PC-3 (cell line): ENCODE measurements at regions not wholly inside any gene's neighbourhood (a gene's known extent, or its start where the extent isn't known, plus 50 kb on each side); places are given as distances from the start of the nearest gene placed in this dataset.

Source experiments
- ATAC-seq: fragments of 200-7000 bp; cut with Tn5 transposase; 2 replicates; pipeline ENCODE4 v1.9.1; 2020; ENCODE audit warnings: mild to moderate bottlenecking, moderate library complexity
- BruUV-seq: library from RNA; stranded (reverse); fragments of 400-500 nt; replicated peaks from 2 replicates; lab custom pipeline; 2021; lab: Mats Ljungman, UMichigan
- CTCF ChIA-PET: fragments of 300-600 bp; sonication (Branson Sonifier 250); formaldehyde crosslinking; loops from one replicate; lab custom pipeline; 2022; ENCODE audit warnings: antibody characterized with exemption; lab: Charles Lee
- POLR2A ChIA-PET: fragments of 300-600 bp; sonication (Branson Sonifier 250); formaldehyde crosslinking; loops from one replicate; lab custom pipeline; 2022; ENCODE audit warnings: antibody characterized with exemption; ENCODE audit not compliant: unreplicated experiment; lab: Charles Lee
- DNase-seq: peaks from one replicate; pipeline ENCODE4 v3.0.0-alpha.2; 2015
- H2AFZ ChIP-seq: fragments of 300-600 bp; sonication (generic); 2 replicates; pipeline ENCODE4 v1.6.0; 2016; ENCODE audit warnings: antibody characterized with exemption, low read length
- H3F3A ChIP-seq: fragments of 300-600 bp; sonication (generic); one replicate; pipeline ENCODE4 v1.6.0; 2017; ENCODE audit warnings: antibody characterized with exemption, low read length, control low read depth, mild to moderate bottlenecking; ENCODE audit not compliant: unreplicated experiment
- H3K27ac ChIP-seq: fragments of 300-600 bp; sonication (generic); 2 replicates; pipeline ENCODE4 v1.5.1; 2016; ENCODE audit warnings: mild to moderate bottlenecking, low read length
- H3K27me3 ChIP-seq: fragments of 300-600 bp; sonication (generic); 2 replicates; pipeline ENCODE4 v1.6.1; 2016; ENCODE audit warnings: low read length, mixed read lengths
- H3K36me3 ChIP-seq: fragments of 300-600 bp; sonication (generic); 2 replicates; pipeline ENCODE4 v1.6.1; 2016; ENCODE audit warnings: low read depth, mixed run types, low read length, mixed read lengths
- H3K4me1 ChIP-seq: fragments of 300-600 bp; sonication (generic); 2 replicates; pipeline ENCODE4 v1.5.1; 2016; ENCODE audit warnings: low read length; ENCODE audit not compliant: insufficient read depth
- H3K4me2 ChIP-seq: fragments of 300-600 bp; sonication (generic); 2 replicates; pipeline ENCODE4 v1.6.0; 2016; ENCODE audit warnings: low read length
- H3K4me3 ChIP-seq: fragments of 300-600 bp; sonication (generic); 2 replicates; pipeline ENCODE4 v1.5.1; 2016; ENCODE audit warnings: mild to moderate bottlenecking, low read length, mixed read lengths
- H3K79me2 ChIP-seq: fragments of 300-600 bp; sonication (generic); 2 replicates; pipeline ENCODE4 v1.6.1; 2017; ENCODE audit warnings: low read length, mixed read lengths
- H3K9ac ChIP-seq: fragments of 300-600 bp; sonication (generic); 2 replicates; pipeline ENCODE4 v1.6.0; 2016; ENCODE audit warnings: mild to moderate bottlenecking, low read length
- H3K9me2 ChIP-seq: fragments of 300-600 bp; sonication (generic); replicated peaks from 2 replicates; pipeline ENCODE4 v1.6.1; 2016; ENCODE audit warnings: mixed run types, low read length, mixed read lengths
- H3K9me3 ChIP-seq: fragments of 300-600 bp; sonication (generic); 2 replicates; pipeline ENCODE4 v1.6.1; 2016; ENCODE audit warnings: low read length, mixed read lengths
- H4K20me1 ChIP-seq: fragments of 300-600 bp; sonication (generic); 2 replicates; pipeline ENCODE4 v1.6.1; 2016; ENCODE audit warnings: low read length, mixed read lengths
- EZH2 ChIP-seq: fragments of 300-600 bp; sonication (generic); IDR thresholded peaks from one replicate; pipeline ENCODE4 v1.6.1; 2017; ENCODE audit warnings: antibody characterized with exemption, mild to moderate bottlenecking, low read length; ENCODE audit not compliant: unreplicated experiment
- EZH2phosphoT487 ChIP-seq: fragments of 300-600 bp; sonication (generic); IDR thresholded peaks from 2 replicates; pipeline ENCODE4 v1.6.1; 2018; ENCODE audit warnings: mild to moderate bottlenecking, antibody characterized with exemption, low read length, borderline replicate concordance
- intact Hi-C: fragments of 100-400 bp; cut with micrococcal nuclease; formaldehyde crosslinking; loops from 2 replicates; pipeline ENCODE4 v1.9.0; 2023
- TF ChIP-seq, protein P1 (sequence below): fragments of 300-600 bp; sonication (generic); conservative IDR thresholded peaks from 2 replicates; pipeline ENCODE4 v1.5.1; 2017; ENCODE audit warnings: antibody characterized with exemption, low read depth, mild to moderate bottlenecking, low read length

DNA sequence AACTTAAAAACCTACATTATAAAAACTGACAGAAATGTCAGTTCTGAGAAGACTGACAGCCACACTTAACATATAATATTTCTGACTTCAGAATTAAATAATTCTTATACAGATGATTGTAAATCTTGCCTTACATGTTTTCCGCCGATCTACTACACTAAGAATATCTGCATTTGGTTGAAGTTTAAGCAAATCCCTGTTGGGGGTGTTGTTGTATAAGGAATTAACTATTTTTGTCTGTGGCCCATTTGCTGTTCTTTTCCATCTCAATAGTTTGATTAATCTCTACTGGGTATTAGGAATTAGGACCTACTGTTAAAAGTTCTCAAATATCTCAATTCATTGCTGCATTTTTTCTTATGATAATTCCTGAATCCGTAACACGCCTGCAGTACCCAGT is 838.3 kb upstream of the ROBO1 start:
- POLR2A ChIA-PET = no interaction called here
- no peaks in the 10 kb centered on the region for H3F3A ChIP-seq
- no peak for DNase-seq
- no peak overlapping the region for H3K9ac ChIP-seq
- ATAC-seq = no peak
- H3K4me3 ChIP-seq = no peak overlapping the region
- TF ChIP-seq, protein P1, sequence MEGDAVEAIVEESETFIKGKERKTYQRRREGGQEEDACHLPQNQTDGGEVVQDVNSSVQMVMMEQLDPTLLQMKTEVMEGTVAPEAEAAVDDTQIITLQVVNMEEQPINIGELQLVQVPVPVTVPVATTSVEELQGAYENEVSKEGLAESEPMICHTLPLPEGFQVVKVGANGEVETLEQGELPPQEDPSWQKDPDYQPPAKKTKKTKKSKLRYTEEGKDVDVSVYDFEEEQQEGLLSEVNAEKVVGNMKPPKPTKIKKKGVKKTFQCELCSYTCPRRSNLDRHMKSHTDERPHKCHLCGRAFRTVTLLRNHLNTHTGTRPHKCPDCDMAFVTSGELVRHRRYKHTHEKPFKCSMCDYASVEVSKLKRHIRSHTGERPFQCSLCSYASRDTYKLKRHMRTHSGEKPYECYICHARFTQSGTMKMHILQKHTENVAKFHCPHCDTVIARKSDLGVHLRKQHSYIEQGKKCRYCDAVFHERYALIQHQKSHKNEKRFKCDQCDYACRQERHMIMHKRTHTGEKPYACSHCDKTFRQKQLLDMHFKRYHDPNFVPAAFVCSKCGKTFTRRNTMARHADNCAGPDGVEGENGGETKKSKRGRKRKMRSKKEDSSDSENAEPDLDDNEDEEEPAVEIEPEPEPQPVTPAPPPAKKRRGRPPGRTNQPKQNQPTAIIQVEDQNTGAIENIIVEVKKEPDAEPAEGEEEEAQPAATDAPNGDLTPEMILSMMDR = peak; percentile 27; the same call in 1 of the 2 replicates
- TF ChIP-seq EZH2phosphoT487 = no peak
- intact Hi-C loops = no loop called here
- H3K4me1 ChIP-seq = no peaks in the 10 kb centered on the region
- no TSS peak for BruUV-seq
- H2AFZ ChIP-seq = no peak overlapping the region
- no peaks in the 10 kb centered on the region for H3K9me2 ChIP-seq
- no peak overlapping the region for H3K27ac ChIP-seq
- H3K27me3 ChIP-seq = no peaks in the 10 kb centered on the region
- CTCF ChIA-PET = no interaction called here
- no peak overlapping the region for H3K4me2 ChIP-seq
- no peaks in the 10 kb centered on the region for H3K79me2 ChIP-seq
- H4K20me1 ChIP-seq = no peaks in the 10 kb centered on the region
- no peaks in the 10 kb centered on the region for H3K9me3 ChIP-seq
- H3K36me3 ChIP-seq = no peaks in the 10 kb centered on the region

DNA sequence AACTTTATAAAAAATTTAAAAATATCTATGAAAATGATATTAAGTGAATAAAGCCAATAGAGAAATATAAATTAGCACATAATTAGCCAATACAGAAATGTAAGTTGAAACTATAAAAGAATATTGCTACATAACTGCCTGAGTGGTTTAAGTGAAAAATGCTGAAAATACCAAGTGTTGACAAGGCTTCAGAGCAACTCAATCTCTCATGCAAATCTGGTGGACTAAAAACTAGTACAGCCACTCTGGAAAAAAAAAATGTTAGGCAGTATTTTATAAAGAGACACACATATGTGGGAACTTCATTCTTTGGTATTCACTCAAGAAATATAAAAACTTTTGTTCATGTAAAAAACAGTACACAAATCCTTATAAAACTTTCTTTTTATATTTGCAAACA is 833.7 kb upstream of the ROBO1 start:
- TF ChIP-seq, protein P1 = no peak
- TF ChIP-seq EZH2 (no peak), EZH2phosphoT487 (no peak)
- intact Hi-C loops = no loop called here
- CTCF ChIA-PET = no interaction called here

DNA sequence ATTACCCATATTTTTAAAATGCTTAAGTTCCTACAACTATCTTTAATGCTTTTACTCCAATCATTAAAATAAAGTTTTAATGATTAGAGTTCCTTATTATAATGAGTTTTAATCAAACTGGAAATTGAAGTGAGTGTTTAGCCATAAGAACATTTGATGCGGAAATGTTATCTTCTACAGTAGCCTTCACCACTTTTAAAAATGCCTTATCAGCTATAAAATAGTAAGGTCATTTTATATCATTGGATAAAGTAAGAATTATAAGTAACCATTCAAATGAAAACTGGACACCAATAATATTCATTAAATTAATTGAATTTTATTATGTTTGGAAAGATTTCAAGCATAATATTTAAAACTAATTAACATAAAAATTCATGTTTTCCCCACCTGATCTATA is 825.0 kb upstream of the ROBO1 start:
- no peaks in the 10 kb centered on the region for H3F3A ChIP-seq
- 0 out of 2 replicates have a peak, but pooled peaks cover 3% of the 10 kb centered on the region for H3K9me3 ChIP-seq
- TF ChIP-seq EZH2phosphoT487 (no peak), EZH2 (no peak)
- TF ChIP-seq, protein P1 = no peak
- DNase-seq (no peak), ATAC-seq (no peak)
- no TSS peak for BruUV-seq
- H3K27ac ChIP-seq = no peak overlapping the region
- no peaks in the 10 kb centered on the region for H4K20me1 ChIP-seq
- H3K27me3 ChIP-seq = no peaks in the 10 kb centered on the region
- H3K4me1 ChIP-seq = no peaks in the 10 kb centered on the region
- H3K9me2 ChIP-seq = no peaks in the 10 kb centered on the region
- no peak overlapping the region for H2AFZ ChIP-seq
- no peaks in the 10 kb centered on the region for H3K36me3 ChIP-seq
- H3K4me2 ChIP-seq = no peak overlapping the region
- no peak overlapping the region for H3K9ac ChIP-seq
- H3K79me2 ChIP-seq = no peaks in the 10 kb centered on the region
- no peak overlapping the region for H3K4me3 ChIP-seq
- ChIA-PET POLR2A (no interaction called here), CTCF (no interaction called here)
- intact Hi-C loops = no loop called here

More for the DNA sequence above, 833.7 kb upstream of the ROBO1 start:
- Histone ChIP-seq H3K4me2 (no peak overlapping the region), H3K4me3 (no peak overlapping the region), H3K9ac (no peak overlapping the region), H3K36me3 (no peaks in the 10 kb centered on the region), H4K20me1 (no peaks in the 10 kb centered on the region), H3K9me2 (no peaks in the 10 kb centered on the region), H3K27ac (no peak overlapping the region), H3K79me2 (no peaks in the 10 kb centered on the region), H2AFZ (no peak overlapping the region), H3K27me3 (no peaks in the 10 kb centered on the region), H3K4me1 (no peaks in the 10 kb centered on the region), H3K9me3 (no peaks in the 10 kb centered on the region), H3F3A (no peaks in the 10 kb centered on the region)
- BruUV-seq = no TSS peak
- DNase-seq (no peak), ATAC-seq (no peak)
- POLR2A ChIA-PET = no interaction called here
